ENCODE measurements at regions not wholly inside any gene's neighbourhood (a gene's known extent, or its start where the extent isn't known, plus 50 kb on each side); places are given as distances from the start of the nearest gene placed in this dataset.
"Not testable (repeated sequence)": the region's sequence is repeated elsewhere in the genome, so short reads cannot be mapped to it uniquely, and the experiment has no call there.

DNA sequence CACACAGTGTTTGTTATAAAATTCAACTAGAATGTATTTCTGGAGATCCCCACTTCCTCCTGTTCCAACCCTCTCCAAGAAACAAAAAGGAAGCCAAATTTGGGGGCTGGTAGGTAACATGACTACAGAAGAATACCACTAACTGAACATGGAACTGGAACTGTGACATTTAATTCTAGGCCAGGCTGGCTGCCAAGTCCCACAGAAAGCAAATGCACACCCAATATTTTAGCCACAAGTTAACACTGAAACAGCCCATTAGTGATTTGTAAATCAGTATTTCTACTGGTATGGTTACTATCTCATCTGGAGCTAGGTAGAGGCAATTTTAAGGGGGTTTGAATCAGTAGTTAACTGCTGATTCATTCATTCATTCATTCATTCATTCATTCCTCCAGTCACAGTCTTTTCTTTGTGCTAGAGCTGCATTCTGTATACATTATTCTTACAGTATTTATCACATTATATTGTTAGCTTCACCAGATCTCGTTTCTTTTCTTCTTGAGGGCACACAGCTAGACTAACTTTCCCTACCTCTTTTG is 131.7 kb upstream of the GDNF start:
- no peak for DNase-seq

DNA sequence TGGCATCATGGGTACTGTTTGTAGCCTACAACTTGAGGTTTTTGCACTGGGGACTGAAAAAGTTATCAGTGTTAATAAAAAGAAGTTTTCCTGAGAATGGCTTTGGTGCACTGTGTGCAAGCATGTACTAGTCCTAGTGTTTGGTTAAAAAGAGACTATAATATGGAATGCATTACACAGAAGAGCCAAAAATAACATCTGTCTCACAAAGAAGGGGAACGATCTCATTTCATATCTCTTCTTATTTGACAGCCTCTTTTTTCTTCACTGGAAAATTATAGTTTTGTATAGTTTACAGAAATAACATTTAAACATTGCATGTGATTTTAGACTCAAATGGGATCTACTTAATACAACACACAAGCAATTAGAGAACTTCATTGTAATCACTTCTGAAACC is 127.0 kb upstream of the GDNF start:
- DNase-seq, result no peak

DNA sequence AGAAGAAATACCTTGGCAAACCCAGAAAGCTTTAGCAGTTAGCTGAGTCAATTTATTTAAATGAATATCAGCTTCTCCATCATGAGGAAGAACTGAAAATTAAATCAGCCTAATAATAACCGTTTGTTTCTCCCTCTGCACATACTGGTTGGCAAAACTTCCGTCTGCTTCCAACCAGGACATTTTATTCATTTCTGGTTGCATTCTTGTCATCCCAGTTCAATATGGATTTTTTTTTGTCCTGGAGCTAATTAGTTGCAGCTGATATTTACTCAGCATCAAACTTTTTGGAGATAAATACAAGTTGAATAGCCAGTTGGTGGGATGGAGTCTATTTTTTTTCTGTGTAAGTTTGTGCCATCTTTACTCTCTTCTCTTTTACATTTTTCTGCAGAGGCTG is 126.5 kb upstream of the GDNF start:
- no peak for DNase-seq

DNA sequence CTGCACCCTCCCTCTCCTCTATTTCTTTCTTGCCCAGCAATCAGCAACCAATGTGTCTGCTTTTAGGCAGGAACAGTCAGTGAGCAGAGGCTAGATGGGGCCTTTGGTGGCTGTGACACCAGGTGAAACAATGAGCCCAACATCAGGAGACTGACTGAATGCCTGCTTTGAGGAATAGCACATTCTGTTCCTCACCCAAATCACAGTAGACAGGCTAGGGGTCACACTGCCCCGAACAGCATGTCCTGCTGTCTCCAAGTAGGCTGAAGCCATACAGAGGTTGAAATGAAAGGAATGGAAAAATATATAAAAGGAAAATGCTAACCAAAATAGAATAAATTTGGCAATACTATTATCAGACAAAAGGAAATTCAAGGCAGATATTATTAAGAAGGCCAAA is 122.5 kb upstream of the GDNF start:
- DNase-seq, result no peak

DNA sequence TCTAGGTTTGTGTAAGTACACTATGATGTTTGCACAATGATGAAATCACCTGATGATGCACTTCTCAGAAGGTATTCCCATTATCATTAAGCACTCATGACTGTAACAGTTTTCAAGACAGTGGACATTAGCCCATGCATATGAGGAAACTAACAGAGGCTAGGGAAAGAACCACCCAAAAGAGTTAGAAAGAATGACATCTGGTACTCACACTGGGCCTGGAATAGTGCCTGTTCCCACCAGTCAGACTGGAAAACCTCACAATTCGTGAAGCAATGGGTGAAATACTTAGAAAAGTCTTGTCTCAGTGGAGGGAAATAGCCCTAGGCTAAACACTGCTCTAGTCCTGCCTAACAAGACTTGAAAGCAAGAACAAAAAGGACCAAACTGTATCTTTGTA is 117.4 kb upstream of the GDNF start:
- DNase-seq, result no peak

DNA sequence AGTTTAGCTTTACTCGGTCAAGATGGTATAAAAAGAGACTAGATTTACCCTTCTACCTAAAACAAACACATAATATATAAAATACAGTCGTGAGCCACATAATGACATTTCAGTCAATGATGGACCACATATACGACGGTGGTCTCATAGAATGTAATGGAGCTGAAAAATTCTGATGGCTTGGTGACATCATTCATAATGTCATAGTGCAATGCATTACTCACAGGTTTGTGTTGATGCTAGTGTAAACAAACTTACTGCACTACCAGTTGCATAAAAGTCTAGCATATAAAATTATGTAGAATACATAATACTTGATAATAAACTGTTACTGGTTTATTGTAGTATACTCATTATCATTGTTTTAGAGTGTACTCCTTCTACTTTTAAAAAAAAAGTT is 115.9 kb upstream of the GDNF start:
- no peak for DNase-seq

DNA sequence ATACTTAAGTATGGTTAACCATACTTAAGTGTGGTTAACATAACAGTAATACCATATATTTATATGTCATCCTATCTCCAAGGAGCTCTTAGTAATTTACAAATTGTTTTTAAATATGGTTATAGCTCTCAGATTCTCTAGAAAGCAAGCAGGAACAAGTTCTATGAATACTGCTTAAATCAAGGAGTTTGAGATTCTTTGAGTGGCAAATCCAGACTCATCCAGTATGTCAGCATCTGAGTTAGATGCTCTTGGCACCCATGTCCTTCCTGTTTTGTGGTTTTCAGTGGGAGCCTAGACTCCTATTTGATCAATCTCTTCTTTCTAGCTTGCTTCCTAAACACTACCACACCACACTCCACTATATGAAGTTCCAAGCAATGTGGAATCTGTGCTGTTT is 114.7 kb upstream of the GDNF start:
- DNase-seq, result no peak

DNA sequence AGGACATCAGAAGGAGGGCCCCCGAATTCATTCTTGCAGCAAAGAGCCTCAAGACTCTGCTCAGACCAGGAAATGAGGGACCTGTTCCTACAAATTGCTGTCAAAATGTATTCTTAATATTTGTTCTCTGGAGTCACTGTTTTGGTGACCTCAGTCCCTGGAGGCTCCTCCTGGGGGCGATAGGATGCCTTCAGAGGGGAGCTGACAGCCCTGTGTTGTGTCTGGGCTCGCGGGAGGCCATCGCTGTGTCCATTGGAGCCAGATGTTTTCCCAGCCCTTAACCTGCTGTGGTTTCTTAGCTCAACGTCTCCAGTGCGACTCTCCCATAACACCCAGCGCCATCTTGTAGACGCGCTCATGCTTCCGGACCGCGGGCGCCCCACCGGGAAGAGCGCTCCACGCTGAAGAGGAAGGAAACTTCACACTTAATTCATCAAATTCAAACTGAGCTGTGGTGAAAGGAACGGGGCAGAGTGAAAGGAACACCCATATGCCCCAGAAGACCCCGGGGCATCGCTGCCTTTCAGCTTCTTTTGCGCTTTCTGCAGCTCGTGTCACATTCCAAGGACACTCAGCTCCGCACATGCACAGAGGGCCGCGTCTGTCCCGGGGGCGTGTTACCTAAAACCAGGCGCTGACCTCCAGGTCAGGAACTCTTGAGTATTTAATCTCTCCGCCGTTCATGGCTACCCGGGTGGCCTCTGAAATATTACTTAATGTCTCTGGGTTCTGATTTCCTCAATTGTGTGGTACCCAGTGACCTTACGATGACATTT is 112.3 kb upstream of the GDNF start:
- DNase-seq, result no peak

DNA sequence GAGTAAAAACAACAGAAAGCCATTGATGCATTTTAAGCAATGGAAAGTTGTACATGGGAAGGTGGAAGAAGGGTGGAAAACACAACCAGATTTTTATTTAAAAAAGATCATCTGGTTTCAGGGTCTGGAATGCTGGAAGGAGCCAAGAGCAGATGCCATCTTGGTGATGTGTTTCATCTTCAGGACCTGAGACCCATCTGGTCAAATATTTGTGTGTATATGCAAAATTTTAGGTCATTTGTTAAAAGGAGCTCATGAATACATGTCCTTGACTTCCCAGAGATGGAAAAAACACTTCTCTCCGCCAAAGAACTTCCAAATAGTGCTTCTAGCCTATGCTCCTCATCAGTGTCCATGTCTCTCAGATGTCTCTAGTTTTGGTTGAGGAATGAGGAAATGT is 110.6 kb upstream of the GDNF start:
- no peak for DNase-seq

DNA sequence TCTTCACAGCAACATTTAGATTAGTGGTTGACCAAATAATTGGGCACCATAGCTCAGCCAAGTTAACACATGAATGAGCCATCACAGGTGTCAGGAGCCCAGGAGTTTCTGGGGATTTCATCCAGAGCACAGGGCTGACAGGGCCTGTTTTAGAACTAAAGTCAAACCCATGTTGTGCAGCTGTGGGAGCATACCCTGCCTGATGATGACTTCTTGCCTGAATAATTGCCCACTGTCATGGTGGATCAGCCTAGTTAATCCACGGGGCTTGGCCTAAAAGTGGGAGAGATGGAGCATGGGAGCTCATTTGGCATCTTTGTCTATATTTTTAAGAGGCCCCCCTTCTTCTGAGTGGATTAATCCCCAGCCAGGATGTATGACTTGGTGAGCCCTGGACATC is 105.6 kb upstream of the GDNF start:
- DNase-seq, result no peak

DNA sequence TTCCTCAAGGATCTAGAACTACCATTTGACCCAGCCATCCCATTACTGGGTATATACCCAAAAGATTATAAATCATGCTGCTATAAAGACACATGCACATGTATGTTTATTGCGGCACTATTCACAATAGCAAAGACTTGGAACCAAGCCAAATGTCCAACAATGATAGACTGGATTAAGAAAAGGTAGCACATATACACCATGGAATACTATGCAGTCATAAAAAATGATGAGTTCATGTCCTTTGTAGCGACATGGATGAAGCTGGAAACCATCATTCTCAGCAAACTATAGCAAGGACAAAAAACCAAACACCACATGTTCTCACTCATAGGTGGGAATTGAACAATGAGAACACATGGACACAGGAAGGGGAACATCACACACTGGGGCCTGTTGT is 103.3 kb upstream of the GDNF start:
- DNase-seq, result not testable (repeated sequence)

DNA sequence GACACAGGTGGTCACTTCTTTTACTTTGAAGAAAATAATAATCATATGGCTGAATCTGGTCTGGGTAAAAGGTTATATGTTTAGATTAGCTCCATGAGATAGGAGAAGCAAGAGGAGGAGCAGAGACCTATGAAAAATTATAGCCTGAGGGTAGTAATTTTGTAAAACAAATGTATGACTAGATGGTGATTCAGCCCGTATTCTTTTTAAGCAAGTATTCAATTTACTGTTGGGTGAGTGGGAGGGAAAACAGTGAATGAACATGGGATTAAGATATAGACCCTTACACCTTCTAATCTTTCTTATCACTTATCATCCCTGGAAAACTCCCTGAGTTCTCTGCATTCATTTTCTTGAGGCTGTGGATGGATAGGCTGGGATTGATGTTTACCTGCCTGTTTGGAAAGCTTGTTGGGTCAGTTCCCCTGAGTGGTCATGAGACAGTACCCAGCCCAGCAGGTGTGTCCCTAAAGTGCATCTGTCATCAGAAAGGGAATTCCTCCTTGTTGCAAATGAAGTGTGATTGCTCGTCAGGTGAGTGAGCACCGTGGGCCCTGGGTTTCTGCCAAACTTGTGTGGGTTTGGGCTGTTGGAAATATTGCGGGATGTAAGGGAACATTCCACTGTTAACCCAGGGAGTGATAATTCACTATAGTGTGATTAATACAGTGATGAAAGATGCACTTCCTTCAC is 101.2 kb upstream of the GDNF start:
- DNase-seq, result peak in 2 of 56 donors; percentile 5 to 32

DNA sequence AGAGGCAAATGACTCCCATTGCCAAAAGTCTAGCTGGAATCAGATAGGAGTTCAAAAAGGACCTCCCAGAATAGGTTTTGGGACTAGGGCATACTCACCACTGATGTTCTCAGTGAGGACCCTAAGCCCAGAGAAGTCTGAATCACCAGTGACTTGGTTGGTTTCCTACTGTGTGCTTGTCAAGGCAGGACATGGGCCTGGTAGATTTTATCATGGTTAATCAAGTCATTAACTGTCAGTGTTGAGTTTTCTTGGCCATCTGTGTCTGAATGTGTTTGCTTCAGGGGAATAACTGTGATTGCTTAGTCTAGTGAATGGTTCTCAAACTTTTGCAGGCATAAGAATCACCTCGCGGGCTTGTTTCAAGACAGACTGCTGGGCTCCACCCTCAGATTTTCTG is 99.0 kb upstream of the GDNF start:
- no peak for DNase-seq

DNA sequence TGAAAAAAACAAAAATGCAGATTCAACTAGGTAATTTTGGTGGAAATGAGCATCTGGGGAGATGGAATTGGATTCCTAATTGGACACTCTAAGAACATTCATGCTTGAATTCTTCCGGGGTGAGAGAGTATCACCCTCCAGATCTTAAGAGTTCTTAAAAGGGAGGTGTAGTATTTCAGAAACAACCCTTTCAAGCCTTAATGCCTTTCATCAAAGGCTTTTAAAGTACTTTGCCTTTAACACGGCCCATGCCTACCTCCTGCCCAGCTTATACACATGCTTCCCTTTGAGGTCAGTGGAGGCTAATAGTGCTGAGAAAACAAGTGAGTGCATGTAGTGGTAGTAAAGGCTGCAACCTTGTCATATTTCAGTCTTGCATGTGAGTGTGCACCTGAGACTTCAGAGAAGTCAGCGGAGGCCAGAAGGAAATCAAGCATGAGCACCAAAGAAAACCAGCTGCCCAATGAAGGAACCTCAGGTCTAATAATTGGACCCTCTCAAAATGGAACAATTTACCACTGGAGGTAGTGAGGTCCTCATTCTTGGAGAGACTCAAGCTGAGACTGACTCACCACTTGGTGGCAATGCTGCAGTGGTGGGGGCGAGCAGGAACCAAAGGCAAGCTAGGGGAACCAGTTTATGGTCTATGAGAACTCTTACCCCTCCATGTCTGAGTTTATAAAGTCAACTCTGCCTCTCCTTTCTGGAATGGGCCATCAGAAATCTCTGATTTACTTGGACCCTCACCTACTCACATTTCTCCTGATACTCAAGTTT is 98.4 kb upstream of the GDNF start:
- DNase-seq, result no peak

DNA sequence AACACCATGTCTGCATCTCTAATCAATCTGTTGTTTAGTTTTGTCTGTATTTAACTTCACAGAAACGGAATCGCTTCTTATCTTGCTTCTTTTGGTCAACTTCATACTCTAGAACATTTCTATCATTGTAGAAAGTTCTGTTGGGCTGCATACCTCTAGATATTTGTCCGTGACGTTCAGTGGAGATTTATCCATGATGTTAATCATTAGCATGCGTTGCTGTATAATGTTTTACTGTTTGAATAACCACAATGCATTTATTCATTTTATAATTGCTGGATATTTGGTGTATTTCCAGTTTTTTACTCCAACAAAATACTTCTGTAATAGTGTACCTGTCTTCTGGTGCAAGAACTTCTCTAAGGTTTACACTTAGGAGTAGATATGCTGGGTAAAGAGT is 96.2 kb upstream of the GDNF start:
- DNase-seq, result no peak

DNA sequence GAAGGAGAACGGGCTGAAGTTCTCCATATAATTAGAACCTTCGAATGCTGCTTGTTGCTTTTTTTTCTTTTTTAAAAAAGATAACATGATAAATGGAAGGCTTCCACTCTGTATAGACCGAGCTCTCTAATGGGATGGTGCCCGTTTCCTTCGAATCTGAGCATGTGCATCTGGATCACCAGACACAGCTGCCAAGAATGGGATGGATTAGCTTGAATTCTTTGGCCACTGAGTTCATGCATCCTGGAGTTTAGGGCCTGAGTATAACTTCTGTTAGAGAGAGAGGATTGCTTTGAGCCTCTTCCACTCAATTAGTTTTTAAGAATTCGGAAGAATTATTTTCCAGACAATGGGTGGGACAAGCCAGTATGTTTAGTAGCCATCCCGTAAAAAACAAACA is 93.7 kb upstream of the GDNF start:
- no peak for DNase-seq

DNA sequence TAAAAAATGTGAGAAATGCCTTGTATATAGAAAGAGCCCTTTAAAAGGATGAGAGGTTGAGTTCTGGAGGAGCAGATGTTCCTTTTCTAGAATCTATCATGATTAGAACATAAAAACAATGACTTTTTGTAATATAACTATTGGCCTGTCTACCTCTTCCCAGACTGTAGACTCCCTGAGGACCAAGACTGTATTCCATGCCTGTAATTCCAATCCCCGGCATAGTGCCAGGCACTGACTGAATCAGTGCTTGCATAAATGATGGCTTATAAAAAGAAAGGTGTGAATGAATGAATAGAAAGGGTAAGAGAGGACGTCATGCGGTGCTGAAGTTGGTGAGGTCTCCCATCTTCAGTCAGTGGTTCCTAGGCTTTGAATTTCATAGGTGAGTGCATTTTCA is 92.6 kb upstream of the GDNF start:
- no peak for DNase-seq

DNA sequence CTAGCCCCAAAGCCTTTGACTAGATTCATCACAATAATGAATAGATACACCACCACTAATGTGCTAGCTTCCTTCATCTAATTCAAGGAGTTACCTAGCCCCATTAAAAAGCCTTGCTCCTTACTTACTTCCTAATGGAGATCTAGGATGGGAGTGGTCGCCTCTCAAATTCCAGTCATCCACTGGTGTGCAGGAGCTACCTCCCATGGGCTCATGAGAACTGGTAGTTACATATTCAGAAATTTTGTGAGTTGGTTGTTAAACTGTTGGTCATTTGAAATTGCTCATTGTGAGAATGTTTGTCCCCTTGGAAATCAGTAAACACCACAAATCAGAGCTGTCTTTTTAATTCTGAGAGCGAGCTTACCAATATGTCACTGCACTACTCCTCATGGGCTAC is 91.7 kb upstream of the GDNF start:
- no peak for DNase-seq

DNA sequence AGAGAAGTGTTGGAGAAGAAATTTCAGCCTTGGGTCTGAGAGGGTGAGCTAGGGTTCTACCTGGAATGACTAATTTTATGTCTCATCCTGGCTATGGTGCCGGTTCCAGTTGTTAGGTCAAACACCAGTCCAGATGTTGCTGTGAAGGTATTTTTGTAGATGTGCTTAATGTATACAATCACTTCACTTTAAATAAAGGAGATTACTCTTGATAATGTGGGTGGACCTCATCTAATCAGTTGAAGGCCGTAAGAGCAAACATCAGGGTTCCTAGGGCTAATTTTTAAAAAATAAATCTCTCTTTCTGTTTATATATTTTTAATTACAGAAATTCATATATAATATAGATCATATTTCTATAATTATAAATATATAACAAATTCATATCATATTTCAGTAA is 90.5 kb upstream of the GDNF start:
- DNase-seq, result no peak

DNA sequence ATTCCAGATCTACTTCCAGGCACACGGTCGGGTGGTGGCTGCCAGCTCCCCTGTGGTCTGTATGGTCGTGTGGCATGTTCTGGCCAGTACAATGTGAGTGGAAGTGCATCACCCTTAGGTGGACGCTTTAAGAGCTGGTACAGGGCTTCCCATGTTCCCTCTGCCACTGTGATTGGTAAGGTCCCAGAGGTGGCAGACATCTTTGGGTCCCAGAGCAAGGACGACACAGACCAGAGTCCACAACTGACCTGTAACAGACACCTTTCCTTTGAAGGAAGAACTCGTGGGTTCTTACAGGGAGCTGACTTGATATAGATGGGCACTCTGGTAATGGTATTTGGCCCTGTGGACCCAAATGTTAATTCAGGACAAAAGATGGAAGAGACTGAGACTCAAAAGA is 90.0 kb upstream of the GDNF start:
- no peak for DNase-seq

DNA sequence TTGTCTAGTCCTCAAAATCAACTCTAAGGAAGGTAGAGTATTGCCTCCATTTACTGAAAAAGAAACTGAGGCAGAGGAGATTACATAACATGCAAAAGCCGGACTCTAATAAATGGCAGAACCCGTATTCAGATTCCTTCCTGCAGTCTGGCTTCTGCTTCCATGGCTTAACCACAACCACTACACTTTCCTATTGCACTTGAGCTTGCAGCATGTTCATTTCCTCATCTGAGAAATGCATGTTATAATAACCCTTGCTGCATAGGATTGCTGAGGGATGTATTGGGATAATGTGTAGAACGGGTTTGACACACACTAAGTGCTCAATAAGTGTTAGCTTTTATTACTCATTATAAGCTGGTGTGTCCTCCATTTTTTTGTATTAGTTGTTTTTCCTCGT is 87.9 kb upstream of the GDNF start:
- not testable (repeated sequence) for DNase-seq

DNA sequence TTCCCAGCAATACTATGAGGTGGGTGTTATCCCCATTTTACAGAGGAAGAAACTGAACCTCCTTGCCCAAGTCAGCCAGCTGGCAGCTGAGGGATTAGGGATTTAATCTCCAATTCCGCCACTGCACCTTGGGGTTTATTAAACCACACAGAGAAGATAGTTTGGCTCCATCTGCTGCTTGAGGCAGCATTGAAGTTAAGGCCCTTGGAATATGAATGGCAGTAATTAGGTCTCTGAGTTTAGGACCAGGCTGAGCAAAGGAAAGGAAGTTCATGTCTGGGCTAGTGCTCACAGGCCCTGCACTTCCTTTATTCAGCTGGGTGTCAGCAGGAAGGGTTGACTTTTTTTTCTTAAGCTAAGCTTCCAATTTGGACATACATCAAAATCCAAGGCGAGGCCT is 86.9 kb upstream of the GDNF start:
- DNase-seq, result no peak

All from nucleus accumbens (tissue), 56 donors.